Activated CD8-positive, alpha-beta memory T cell treated with anti-CD3 and anti-CD28 coated beads, Interleukin-2, amount 50 U/mL, for 24 hours (primary cell): ENCODE measurements at regions not wholly inside any gene's neighbourhood (a gene's known extent, or its start where the extent isn't known, plus 50 kb on each side); places are given as distances from the start of the nearest gene placed in this dataset.
"Not testable (repeated sequence)": the region's sequence is repeated elsewhere in the genome, so short reads cannot be mapped to it uniquely, and the experiment has no call there.

ENCODE experiments used
- DNase-seq: peaks from one replicate; pipeline ENCODE4 v3.0.0-alpha.2; 2020; ENCODE audit errors: extremely low read depth

- DNase-seq: no peak
Measured at GRCh38 chr14:77985211-77985615, 185.0 kb upstream of the NRXN3 start.

- DNase-seq: no peak
Measured at GRCh38 chr14:77986773-77987172, 183.4 kb upstream of the NRXN3 start.

GRCh38 chr14:77988096-77988870 lies 181.9 kb upstream of the NRXN3 start:
- no peak for DNase-seq

- DNase-seq: no peak
Measured at GRCh38 chr14:77988970-77989369, 181.2 kb upstream of the NRXN3 start.

- no peak for DNase-seq
Measured at GRCh38 chr14:77989441-77989991, 180.7 kb upstream of the NRXN3 start.

- DNase-seq: no peak
Measured at GRCh38 chr14:77990337-77990736, 179.8 kb upstream of the NRXN3 start.

- DNase-seq: no peak
Measured at GRCh38 chr14:77991128-77991772, 178.9 kb upstream of the NRXN3 start.

GRCh38 chr14:78005325-78005724 lies 164.8 kb upstream of the NRXN3 start:
- no peak for DNase-seq

- DNase-seq: no peak
Measured at GRCh38 chr14:78007160-78007559, 163.0 kb upstream of the NRXN3 start.

GRCh38 chr14:78010688-78011087 lies 159.5 kb upstream of the NRXN3 start:
- no peak for DNase-seq

- not testable (repeated sequence) for DNase-seq
Measured at GRCh38 chr14:78013911-78014310, 156.3 kb upstream of the NRXN3 start.

GRCh38 chr14:78016532-78016931 lies 153.6 kb upstream of the NRXN3 start:
- no peak for DNase-seq

- no peak for DNase-seq
Measured at GRCh38 chr14:78018283-78018682, 151.9 kb upstream of the NRXN3 start.

- DNase-seq: peak; percentile 3
Measured at GRCh38 chr14:78022059-78022458, 148.1 kb upstream of the NRXN3 start.

- DNase-seq: no peak
Measured at GRCh38 chr14:78023112-78023511, 147.1 kb upstream of the NRXN3 start.

GRCh38 chr14:78028471-78028870 lies 141.7 kb upstream of the NRXN3 start:
- no peak for DNase-seq

- no peak for DNase-seq
Measured at GRCh38 chr14:78029601-78030372, 140.4 kb upstream of the NRXN3 start.

GRCh38 chr14:78043349-78043748 lies 126.8 kb upstream of the NRXN3 start:
- no peak for DNase-seq

- DNase-seq: no peak
Measured at GRCh38 chr14:78048120-78048519, 122.1 kb upstream of the NRXN3 start.

GRCh38 chr14:78056890-78057289 lies 113.3 kb upstream of the NRXN3 start:
- not testable (repeated sequence) for DNase-seq

GRCh38 chr14:78070344-78070743 lies 99.8 kb upstream of the NRXN3 start:
- no peak for DNase-seq

GRCh38 chr14:78071016-78071549 lies 99.1 kb upstream of the NRXN3 start:
- no peak for DNase-seq
